ENCODE measurements at regions not wholly inside any gene's neighbourhood (a gene's known extent, or its start where the extent isn't known, plus 50 kb on each side); places are given as distances from the start of the nearest gene placed in this dataset.

DNA sequence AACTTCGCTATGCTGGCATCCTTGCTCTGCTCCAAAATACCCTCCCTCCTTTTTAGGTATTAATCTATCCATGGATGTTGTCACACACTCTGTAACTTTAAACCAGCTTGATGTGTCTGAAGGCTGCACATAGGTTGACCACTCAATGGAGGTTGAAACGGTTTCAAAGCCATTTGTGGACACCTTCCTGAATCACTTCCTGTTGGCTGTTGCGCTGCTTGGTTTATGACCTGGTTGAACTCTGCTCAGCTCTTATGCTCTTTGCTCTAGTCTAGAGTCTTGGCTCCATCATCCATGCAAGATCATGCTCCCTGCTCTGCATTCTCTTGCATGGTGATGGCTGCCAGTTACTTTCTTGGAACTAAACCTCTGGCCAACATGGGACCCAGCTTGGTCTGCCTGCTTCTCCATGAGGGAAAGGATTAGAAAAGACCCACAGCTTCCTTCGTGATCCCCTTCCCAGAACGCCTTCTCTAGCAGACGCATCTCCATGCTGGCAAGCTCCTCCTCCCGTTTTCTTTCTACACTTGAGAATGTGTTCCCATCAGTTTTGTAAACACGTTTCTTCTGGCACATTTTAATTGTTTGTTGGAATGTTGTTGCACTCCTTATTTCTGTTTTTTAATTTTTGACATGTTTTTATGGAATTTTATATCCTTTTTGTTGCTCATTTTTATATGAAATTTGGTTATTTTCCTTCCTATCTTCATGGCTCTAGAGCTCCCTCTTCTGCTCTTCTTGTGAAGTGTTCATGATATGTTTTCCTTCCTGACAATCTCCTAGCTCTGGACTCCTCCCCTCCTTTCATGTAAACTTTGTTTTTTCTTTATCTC, 149.8 kb downstream of the XPNPEP1 start:
- H3K9ac ChIP-seq (ENCODE audit: low read length in 3 of 3) = no peak overlapping the region
- no peak overlapping the region for H3K4me3 ChIP-seq (ENCODE audit: low read length in 3 of 3)
- H3K36me3 ChIP-seq (ENCODE audit: control insufficient read depth in 2 of 3, insufficient read depth in 3 of 3, low read length in 3 of 3) = no peaks in the 10 kb centered on the region
- no peaks in the 10 kb centered on the region for H3K4me1 ChIP-seq (ENCODE audit: control insufficient read depth in 2 of 3, insufficient read depth in 2 of 3, low read depth in 1 of 3, low read length in 3 of 3)
- no peaks in the 10 kb centered on the region for H3K27me3 ChIP-seq (ENCODE audit: control insufficient read depth, insufficient read depth, low read length)
- peak; percentile 74 for FAIRE-seq
- TF ChIP-seq, protein P1, sequence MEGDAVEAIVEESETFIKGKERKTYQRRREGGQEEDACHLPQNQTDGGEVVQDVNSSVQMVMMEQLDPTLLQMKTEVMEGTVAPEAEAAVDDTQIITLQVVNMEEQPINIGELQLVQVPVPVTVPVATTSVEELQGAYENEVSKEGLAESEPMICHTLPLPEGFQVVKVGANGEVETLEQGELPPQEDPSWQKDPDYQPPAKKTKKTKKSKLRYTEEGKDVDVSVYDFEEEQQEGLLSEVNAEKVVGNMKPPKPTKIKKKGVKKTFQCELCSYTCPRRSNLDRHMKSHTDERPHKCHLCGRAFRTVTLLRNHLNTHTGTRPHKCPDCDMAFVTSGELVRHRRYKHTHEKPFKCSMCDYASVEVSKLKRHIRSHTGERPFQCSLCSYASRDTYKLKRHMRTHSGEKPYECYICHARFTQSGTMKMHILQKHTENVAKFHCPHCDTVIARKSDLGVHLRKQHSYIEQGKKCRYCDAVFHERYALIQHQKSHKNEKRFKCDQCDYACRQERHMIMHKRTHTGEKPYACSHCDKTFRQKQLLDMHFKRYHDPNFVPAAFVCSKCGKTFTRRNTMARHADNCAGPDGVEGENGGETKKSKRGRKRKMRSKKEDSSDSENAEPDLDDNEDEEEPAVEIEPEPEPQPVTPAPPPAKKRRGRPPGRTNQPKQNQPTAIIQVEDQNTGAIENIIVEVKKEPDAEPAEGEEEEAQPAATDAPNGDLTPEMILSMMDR (IDR thresholded peaks at IDR 0.05; ENCODE audit: borderline replicate concordance, extremely low read depth, insufficient read depth) = peak; percentile 34
- intact Hi-C loops (cut with DNase I) = no loop called here
- no peak overlapping the region for H3K27ac ChIP-seq (ENCODE audit: low read depth in 2 of 2, low read length in 2 of 2)
- peak in 2 of 5 donors; percentile 41 to 63 for DNase-seq
- H3K9me3 ChIP-seq (ENCODE audit: control insufficient read depth in 2 of 3, insufficient read depth in 1 of 3, low read length in 3 of 3) = no peaks in the 10 kb centered on the region

DNA sequence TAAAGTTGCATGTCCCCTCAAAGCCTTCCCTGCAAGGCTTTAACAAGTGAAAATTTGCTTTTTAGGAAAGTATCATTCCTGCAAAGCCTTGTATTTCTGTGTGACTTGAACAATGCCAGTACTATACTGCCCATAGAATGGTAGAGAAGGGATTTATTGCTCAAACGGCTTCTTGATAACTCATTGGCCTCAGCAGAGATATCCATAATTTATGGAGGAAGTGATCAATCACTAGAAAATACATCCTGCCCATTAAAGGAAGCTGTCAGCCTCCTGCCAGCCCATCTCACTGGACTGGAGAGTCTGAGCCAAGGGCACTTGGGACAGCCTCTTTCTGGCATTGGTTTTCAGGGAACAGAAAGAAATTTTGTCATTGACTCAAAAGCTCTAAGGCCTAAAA, 152.6 kb downstream of the XPNPEP1 start:
- Histone ChIP-seq H3K4me1 (ENCODE audit: control insufficient read depth in 2 of 3, insufficient read depth in 2 of 3, low read depth in 1 of 3, low read length in 3 of 3) (no peaks in the 10 kb centered on the region), H3K27me3 (ENCODE audit: control insufficient read depth, insufficient read depth, low read length) (no peaks in the 10 kb centered on the region), H3K27ac (ENCODE audit: low read depth in 2 of 2, low read length in 2 of 2) (no peak overlapping the region), H3K36me3 (ENCODE audit: control insufficient read depth in 2 of 3, insufficient read depth in 3 of 3, low read length in 3 of 3) (no peaks in the 10 kb centered on the region), H3K4me3 (ENCODE audit: low read length in 3 of 3) (no peak overlapping the region), H3K9ac (ENCODE audit: low read length in 3 of 3) (no peak overlapping the region), H3K9me3 (ENCODE audit: control insufficient read depth in 2 of 3, insufficient read depth in 1 of 3, low read length in 3 of 3) (peaks cover 0 to 2% (median 0%) of the 10 kb centered on the region in 3 donors)
- no peak for FAIRE-seq
- DNase-seq = no peak
- TF ChIP-seq, protein P1 (IDR thresholded peaks at IDR 0.05; ENCODE audit: borderline replicate concordance, extremely low read depth, insufficient read depth) = no peak
- intact Hi-C loops (cut with DNase I) = no loop called here

DNA sequence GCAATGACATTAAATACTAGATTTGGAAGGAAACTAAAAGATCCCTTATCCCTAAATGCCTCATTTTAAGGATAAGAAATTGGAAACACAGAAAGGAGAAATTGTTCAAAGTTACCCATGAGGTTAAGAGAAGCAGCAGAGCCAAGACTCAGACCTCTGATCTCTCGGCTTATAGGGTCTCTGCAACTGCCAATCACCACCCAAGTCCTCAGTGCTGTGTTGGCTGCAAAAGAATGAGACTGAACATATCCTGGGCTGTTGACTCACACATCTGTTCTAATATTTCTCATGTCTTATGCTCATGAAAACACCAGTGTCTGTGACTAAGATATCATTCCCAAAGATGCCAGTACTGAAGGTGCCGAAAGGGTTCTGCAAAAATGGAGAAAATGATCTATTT, 153.3 kb downstream of the XPNPEP1 start:
- H3K4me3 ChIP-seq (ENCODE audit: low read length in 3 of 3) = no peak overlapping the region
- no peaks in the 10 kb centered on the region for H3K36me3 ChIP-seq (ENCODE audit: control insufficient read depth in 2 of 3, insufficient read depth in 3 of 3, low read length in 3 of 3)
- DNase-seq (no peak), FAIRE-seq (no peak)
- no peaks in the 10 kb centered on the region for H3K27me3 ChIP-seq (ENCODE audit: control insufficient read depth, insufficient read depth, low read length)
- TF ChIP-seq, protein P1 (IDR thresholded peaks at IDR 0.05; ENCODE audit: borderline replicate concordance, extremely low read depth, insufficient read depth) = no peak
- H3K27ac ChIP-seq (ENCODE audit: low read depth in 2 of 2, low read length in 2 of 2) = no peak overlapping the region
- intact Hi-C loops (cut with DNase I) = no loop called here
- no peak overlapping the region for H3K9ac ChIP-seq (ENCODE audit: low read length in 3 of 3)
- H3K4me1 ChIP-seq (ENCODE audit: control insufficient read depth in 2 of 3, insufficient read depth in 2 of 3, low read depth in 1 of 3, low read length in 3 of 3) = no peaks in the 10 kb centered on the region
- H3K9me3 ChIP-seq (ENCODE audit: control insufficient read depth in 2 of 3, insufficient read depth in 1 of 3, low read length in 3 of 3) = peaks cover 0 to 3% (median 0%) of the 10 kb centered on the region in 3 donors

All from kidney (tissue), 13 donors.